Mucosa of gallbladder (tissue), 1 donor: ENCODE measurements at regions not wholly inside any gene's neighbourhood (a gene's known extent, or its start where the extent isn't known, plus 50 kb on each side); places are given as distances from the start of the nearest gene placed in this dataset.
"Not testable (repeated sequence)": the region's sequence is repeated elsewhere in the genome, so short reads cannot be mapped to it uniquely, and the experiment has no call there.

Source experiments
- DNase-seq: peaks from one replicate; pipeline ENCODE4 v3.0.0-alpha.2; 2020; ENCODE audit warnings: low spot score
- donor health status: DM: no; HTN: no; CAD: no.

GRCh38 chr12:82300611-82301010, 57.6 kb downstream of the CCDC59 start:
- DNase-seq = no peak

GRCh38 chr12:82299319-82300025, 58.7 kb downstream of the CCDC59 start:
- no peak for DNase-seq

- no peak for DNase-seq
Observed at GRCh38 chr12:82290415-82290814, 67.8 kb downstream of the CCDC59 start.

- DNase-seq = not testable (repeated sequence)
Observed at GRCh38 chr12:82281335-82281734, 76.9 kb downstream of the CCDC59 start.

GRCh38 chr12:82279536-82280058, 78.6 kb downstream of the CCDC59 start:
- DNase-seq = no peak

- no peak for DNase-seq
Observed at GRCh38 chr12:82277582-82277981, 80.6 kb downstream of the CCDC59 start.

GRCh38 chr12:82242729-82243128, 115.5 kb downstream of the CCDC59 start:
- DNase-seq = no peak

GRCh38 chr12:82225871-82226270, 132.3 kb downstream of the CCDC59 start:
- no peak for DNase-seq

GRCh38 chr12:82223426-82223825, 134.8 kb downstream of the CCDC59 start:
- DNase-seq = no peak

- DNase-seq = no peak
Observed at GRCh38 chr12:82216475-82216874, 141.7 kb downstream of the CCDC59 start.

- no peak for DNase-seq
Observed at GRCh38 chr12:82213761-82214160, 144.4 kb downstream of the CCDC59 start.

- DNase-seq = no peak
Observed at GRCh38 chr12:82210882-82211281, 147.3 kb downstream of the CCDC59 start.

GRCh38 chr12:82209533-82209932, 148.7 kb downstream of the CCDC59 start:
- DNase-seq = no peak

GRCh38 chr12:82207556-82207955, 150.6 kb downstream of the CCDC59 start:
- no peak for DNase-seq

- no peak for DNase-seq
Observed at GRCh38 chr12:82203086-82203485, 155.1 kb downstream of the CCDC59 start.

- no peak for DNase-seq
Observed at GRCh38 chr12:82187595-82187994, 170.6 kb downstream of the CCDC59 start.

GRCh38 chr12:82187011-82187410, 171.2 kb downstream of the CCDC59 start:
- no peak for DNase-seq

GRCh38 chr12:82186282-82186681, 171.9 kb downstream of the CCDC59 start:
- no peak for DNase-seq

- no peak for DNase-seq
Observed at GRCh38 chr12:82184844-82185243, 173.3 kb downstream of the CCDC59 start.

GRCh38 chr12:82182601-82183190, 175.5 kb downstream of the CCDC59 start:
- DNase-seq = no peak

GRCh38 chr12:82176761-82177490, 181.3 kb downstream of the CCDC59 start:
- DNase-seq = no peak

- no peak for DNase-seq
Observed at GRCh38 chr12:82176026-82176425, 182.2 kb downstream of the CCDC59 start.

- peak; percentile 13 for DNase-seq
Observed at GRCh38 chr12:82174936-82175335, 183.3 kb downstream of the CCDC59 start.
